ENCODE measurements at regions not wholly inside any gene's neighbourhood (a gene's known extent, or its start where the extent isn't known, plus 50 kb on each side); places are given as distances from the start of the nearest gene placed in this dataset.

DNA sequence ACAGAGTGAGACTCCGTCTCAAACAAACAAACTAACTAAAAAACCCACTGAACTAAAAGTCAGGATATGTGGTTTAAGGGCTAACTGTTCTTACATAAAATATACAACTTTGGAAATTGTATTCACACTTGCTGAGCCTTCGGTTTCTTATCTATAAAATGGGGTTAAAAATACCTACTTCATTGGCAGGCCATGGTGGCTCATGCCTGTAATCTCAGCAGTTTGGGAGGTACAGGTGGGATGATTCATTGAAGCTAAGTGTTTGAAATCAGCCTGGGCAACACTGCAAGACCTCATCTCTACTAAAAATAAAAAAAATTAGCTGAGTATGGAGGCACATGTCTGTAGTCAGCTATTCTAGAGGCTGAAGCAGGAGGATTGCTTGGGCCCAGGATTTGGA is 115.4 kb upstream of the KLF6 start:
- no peak for TF ChIP-seq CTCF (IDR thresholded peaks at IDR 0.05; ENCODE audit: poor library complexity)
- no peak for TF ChIP-seq EZH2 (IDR thresholded peaks at IDR 0.05; ENCODE audit: borderline replicate concordance)
- no peak for TF ChIP-seq EZH2phosphoT487 (IDR thresholded peaks at IDR 0.05; ENCODE audit: low read depth, severe bottlenecking, unreplicated experiment)
